MM.1S (cell line): ENCODE measurements at regions not wholly inside any gene's neighbourhood (a gene's known extent, or its start where the extent isn't known, plus 50 kb on each side); places are given as distances from the start of the nearest gene placed in this dataset.

ENCODE experiments used
- DNase-seq: peaks from one replicate; pipeline ENCODE4 v3.0.0-alpha.2; 2015
- H2AFZ ChIP-seq: fragments of 300-600 bp; sonication (generic); 2 replicates; pipeline ENCODE4 v1.6.0; 2016; ENCODE audit warnings: antibody characterized with exemption, low read length
- H3F3A ChIP-seq: fragments of 300-600 bp; sonication (generic); 2 replicates; pipeline ENCODE4 v1.6.1; 2016; ENCODE audit warnings: mild to moderate bottlenecking, antibody characterized with exemption, low read length, moderate library complexity, mixed read lengths; ENCODE audit not compliant: insufficient read depth
- H3K27ac ChIP-seq: fragments of 300-600 bp; sonication (generic); 2 replicates; pipeline ENCODE4 v1.5.1; 2016; ENCODE audit warnings: mild to moderate bottlenecking, low read length
- H3K27me3 ChIP-seq: fragments of 300-600 bp; sonication (generic); replicated peaks from 2 replicates; pipeline ENCODE4 v1.6.0; 2016; ENCODE audit warnings: low read length; ENCODE audit not compliant: insufficient read depth
- H3K36me3 ChIP-seq: fragments of 300-600 bp; sonication (generic); replicated peaks from 2 replicates; pipeline ENCODE4 v1.6.1; 2016; ENCODE audit warnings: mild to moderate bottlenecking, low read length, mixed read lengths; ENCODE audit not compliant: insufficient read depth
- H3K4me1 ChIP-seq: fragments of 300-600 bp; sonication (generic); 2 replicates; pipeline ENCODE4 v1.6.1; 2016; ENCODE audit warnings: low read length, mixed read lengths
- H3K4me2 ChIP-seq: fragments of 300-600 bp; sonication (generic); 2 replicates; pipeline ENCODE4 v1.6.0; 2016; ENCODE audit warnings: low read depth, low read length
- H3K4me3 ChIP-seq: fragments of 300-600 bp; sonication (generic); 2 replicates; pipeline ENCODE4 v1.5.1; 2016; ENCODE audit warnings: low read length, mixed read lengths
- H3K79me2 ChIP-seq: fragments of 300-600 bp; sonication (generic); 2 replicates; pipeline ENCODE4 v1.6.1; 2016; ENCODE audit warnings: mixed run types, low read length, mixed read lengths
- H3K9ac ChIP-seq: fragments of 300-600 bp; sonication (generic); 2 replicates; pipeline ENCODE4 v1.6.1; 2016; ENCODE audit warnings: low read length, mixed read lengths
- H3K9me2 ChIP-seq: fragments of 300-600 bp; sonication (generic); replicated peaks from 2 replicates; pipeline ENCODE4 v1.6.1; 2016; ENCODE audit warnings: mild to moderate bottlenecking, low read length, mixed read lengths; ENCODE audit not compliant: insufficient read depth
- H3K9me3 ChIP-seq: fragments of 300-600 bp; sonication (generic); replicated peaks from 2 replicates; pipeline ENCODE4 v1.6.1; 2016; ENCODE audit warnings: mild to moderate bottlenecking, low read length, mixed read lengths; ENCODE audit not compliant: insufficient read depth
- H4K20me1 ChIP-seq: fragments of 300-600 bp; sonication (generic); 2 replicates; pipeline ENCODE4 v1.6.1; 2016; ENCODE audit warnings: mild to moderate bottlenecking, low read length, moderate library complexity, mixed read lengths; ENCODE audit not compliant: insufficient read depth
- CTCF ChIP-seq: fragments of 300-600 bp; sonication (generic); IDR thresholded peaks from 2 replicates; pipeline ENCODE4 v1.5.1; 2016; ENCODE audit warnings: antibody characterized with exemption, low read length, mixed read lengths
- EZH2 ChIP-seq: fragments of 300-600 bp; sonication (generic); optimal IDR thresholded peaks from 2 replicates; pipeline ENCODE3; 2017; ENCODE audit warnings: low read depth, mild to moderate bottlenecking, antibody characterized with exemption, low read length, mixed read lengths
- EZH2phosphoT487 ChIP-seq: fragments of 300-600 bp; sonication (generic); IDR thresholded peaks from 2 replicates; pipeline ENCODE4 v1.6.1; 2018; ENCODE audit warnings: antibody characterized with exemption, low read length

GRCh38 chr6:105618247-105618646, 215.4 kb upstream of the PREP start:
- Histone ChIP-seq H3K27me3 (no peaks in the 10 kb centered on the region), H3K9me2 (no peaks in the 10 kb centered on the region), H3K27ac (no peak overlapping the region), H2AFZ (no peak overlapping the region), H3K9me3 (no peaks in the 10 kb centered on the region), H3K9ac (no peak overlapping the region), H3K36me3 (no peaks in the 10 kb centered on the region), H3K79me2 (no peaks in the 10 kb centered on the region), H3K4me1 (no peaks in the 10 kb centered on the region), H3F3A (no peaks in the 10 kb centered on the region), H3K4me3 (no peak overlapping the region), H4K20me1 (no peaks in the 10 kb centered on the region), H3K4me2 (no peak overlapping the region)
- no peak for TF ChIP-seq CTCF
- no peak for DNase-seq

- no peak for TF ChIP-seq EZH2phosphoT487
- TF ChIP-seq EZH2: no peak
- no peak for TF ChIP-seq CTCF
- Histone ChIP-seq H3K27me3 (no peaks in the 10 kb centered on the region), H3K4me3 (no peak overlapping the region), H3K4me2 (no peak overlapping the region), H3K79me2 (no peaks in the 10 kb centered on the region), H3K27ac (no peak overlapping the region), H3F3A (no peaks in the 10 kb centered on the region), H2AFZ (no peak overlapping the region), H3K9me2 (no peaks in the 10 kb centered on the region), H3K9ac (no peak overlapping the region), H4K20me1 (no peaks in the 10 kb centered on the region), H3K9me3 (no peaks in the 10 kb centered on the region), H3K36me3 (no peaks in the 10 kb centered on the region), H3K4me1 (no peaks in the 10 kb centered on the region)
- DNase-seq: no peak
Measured at GRCh38 chr6:105616521-105616920, 213.6 kb upstream of the PREP start.

GRCh38 chr6:105611606-105612005, 208.7 kb upstream of the PREP start:
- H3F3A ChIP-seq: no peaks in the 10 kb centered on the region
- H3K4me3 ChIP-seq: no peak overlapping the region
- no peaks in the 10 kb centered on the region for H3K36me3 ChIP-seq
- H4K20me1 ChIP-seq: no peaks in the 10 kb centered on the region
- H3K27ac ChIP-seq: no peak overlapping the region
- DNase-seq: no peak
- H2AFZ ChIP-seq: no peak overlapping the region
- no peaks in the 10 kb centered on the region for H3K79me2 ChIP-seq
- no peaks in the 10 kb centered on the region for H3K4me1 ChIP-seq
- no peak for TF ChIP-seq EZH2
- no peak for TF ChIP-seq EZH2phosphoT487
- no peak for TF ChIP-seq CTCF
- H3K9me3 ChIP-seq: no peaks in the 10 kb centered on the region
- H3K9me2 ChIP-seq: no peaks in the 10 kb centered on the region
- H3K27me3 ChIP-seq: no peaks in the 10 kb centered on the region
- no peak overlapping the region for H3K9ac ChIP-seq
- no peak overlapping the region for H3K4me2 ChIP-seq
